Esophagus squamous epithelium (tissue), 4 donors: ENCODE measurements at regions not wholly inside any gene's neighbourhood (a gene's known extent, or its start where the extent isn't known, plus 50 kb on each side); places are given as distances from the start of the nearest gene placed in this dataset.

ENCODE experiments used
- CTCF ChIP-seq, 6 experiments: fragments of 450-650 bp in 4 of 6; fragments of 200-600 bp in 2 of 6; sonication (generic) in 2 of 6; IDR thresholded peaks; one replicate each; pipeline ENCODE4 v1.5.1; 2016 to 2019; ENCODE audit warnings: antibody characterized with exemption in 6 of 6, mild to moderate bottlenecking in 4 of 6, moderate library complexity in 4 of 6
- POLR2A ChIP-seq, 4 donors: fragments of 450-650 bp; IDR thresholded peaks; one replicate each; pipeline ENCODE4 v1.6.1; 2017; ENCODE audit warnings: antibody characterized with exemption in 4 of 4, mild to moderate bottlenecking in 4 of 4, moderate library complexity in 3 of 4

- no peak for TF ChIP-seq CTCF (IDR thresholded peaks at IDR 0.05)
- TF ChIP-seq POLR2A (IDR thresholded peaks at IDR 0.05), result no peak
Measured at GRCh38 chr11:90698238-90698637, 475.4 kb upstream of the CHORDC1 start.
